Uterus (tissue), 3 donors: ENCODE measurements at regions not wholly inside any gene's neighbourhood (a gene's known extent, or its start where the extent isn't known, plus 50 kb on each side); places are given as distances from the start of the nearest gene placed in this dataset.

ENCODE experiments used
- DNase-seq, 2 donors: peaks; one replicate each; pipeline ENCODE4 v3.0.0-alpha.2; 2019 to 2020
- H3K27ac ChIP-seq, 2 donors: fragments of 200-600 bp; sonication (generic); 1 replicate in 1 of 2; 2 replicates in 1 of 2; pipeline ENCODE4 v1.5.1; 2016 to 2018
- H3K27me3 ChIP-seq, 2 donors: fragments of 200-600 bp; sonication (generic); one replicate each; pipeline ENCODE4 v1.5.1; 2018 to 2019; ENCODE audit warnings: control low read depth in 1 of 2
- H3K36me3 ChIP-seq, 2 donors: fragments of 200-600 bp; sonication (generic); one replicate each; pipeline ENCODE4 v1.5.1; 2019; ENCODE audit warnings: control low read depth in 1 of 2
- H3K4me1 ChIP-seq, 2 donors: fragments of 200-600 bp; sonication (generic); one replicate each; pipeline ENCODE4 v1.5.1; 2018 to 2019; ENCODE audit warnings: control low read depth in 1 of 2
- H3K4me3 ChIP-seq, 2 donors: fragments of 200-600 bp; sonication (generic); 1 replicate in 1 of 2; 2 replicates in 1 of 2; pipeline ENCODE4 v1.5.1; 2018 to 2019; ENCODE audit warnings: mild to moderate bottlenecking in 1 of 2
- H3K9me3 ChIP-seq, 2 donors: fragments of 200-600 bp; sonication (generic); one replicate each; pipeline ENCODE4 v1.5.1; 2019; ENCODE audit warnings: control low read depth in 1 of 2
- CTCF ChIP-seq, 4 experiments: fragments of 200-600 bp in 2 of 4; fragments of 450-650 bp in 2 of 4; sonication (generic) in 2 of 4; IDR thresholded peaks; one replicate each; pipeline ENCODE4 v1.5.1; 2016 to 2019; ENCODE audit warnings: antibody characterized with exemption in 4 of 4, mild to moderate bottlenecking in 2 of 4, moderate library complexity in 1 of 4
- POLR2A ChIP-seq, 2 donors: fragments of 450-650 bp; IDR thresholded peaks; one replicate each; pipeline ENCODE4 v1.6.1; 2016; ENCODE audit warnings: antibody characterized with exemption in 2 of 2, mild to moderate bottlenecking in 1 of 2, moderate library complexity in 1 of 2
- intact Hi-C: fragments of 100-400 bp; cut with DNase I; formaldehyde crosslinking; loops from one replicate; pipeline ENCODE4 v1.15.1; 2023; ENCODE audit warnings: low total_unique reads
- donor health status: DM: yes; HTN: yes; CAD: no.

- no peak for TF ChIP-seq POLR2A (IDR thresholded peaks at IDR 0.05)
- no peak for TF ChIP-seq CTCF (IDR thresholded peaks at IDR 0.05)
- Histone ChIP-seq H3K4me3 (no peak overlapping the region), H3K27me3 (no peaks in the 10 kb centered on the region), H3K9me3 (no peaks in the 10 kb centered on the region), H3K36me3 (no peaks in the 10 kb centered on the region), H3K27ac (no peak overlapping the region), H3K4me1 (no peaks in the 10 kb centered on the region)
- no peak for DNase-seq
- intact Hi-C loops: no loop called here
These were observed 547.5 kb downstream of the ZIC1 start for GRCh38 chr3:147956615-147957014.

- no peak overlapping the region for H3K27ac ChIP-seq
- no peak overlapping the region for H3K4me3 ChIP-seq
- TF ChIP-seq CTCF (IDR thresholded peaks at IDR 0.05): no peak
- TF ChIP-seq POLR2A (IDR thresholded peaks at IDR 0.05): no peak
- H3K9me3 ChIP-seq: no peaks in the 10 kb centered on the region
- H3K36me3 ChIP-seq: no peaks in the 10 kb centered on the region
- no peak for DNase-seq
- no peaks in the 10 kb centered on the region for H3K27me3 ChIP-seq
- no peaks in the 10 kb centered on the region for H3K4me1 ChIP-seq
- intact Hi-C loops: no loop called here
These were observed 549.6 kb downstream of the ZIC1 start for GRCh38 chr3:147958754-147959153.

GRCh38 chr3:147960786-147961185 lies 551.6 kb downstream of the ZIC1 start:
- TF ChIP-seq POLR2A (IDR thresholded peaks at IDR 0.05) (no peak), CTCF (IDR thresholded peaks at IDR 0.05) (no peak)
- no peaks in the 10 kb centered on the region for H3K27me3 ChIP-seq
- no peak overlapping the region for H3K27ac ChIP-seq
- H3K4me1 ChIP-seq: no peaks in the 10 kb centered on the region
- H3K36me3 ChIP-seq: no peaks in the 10 kb centered on the region
- no peak overlapping the region for H3K4me3 ChIP-seq
- H3K9me3 ChIP-seq: no peaks in the 10 kb centered on the region
- no peak for DNase-seq
- intact Hi-C loops: no loop called here

GRCh38 chr3:147962408-147963164 lies 553.4 kb downstream of the ZIC1 start:
- TF ChIP-seq POLR2A (IDR thresholded peaks at IDR 0.05) (no peak), CTCF (IDR thresholded peaks at IDR 0.05) (no peak)
- H3K27ac ChIP-seq: no peak overlapping the region
- intact Hi-C loops: no loop called here

GRCh38 chr3:147963711-147964110 lies 554.5 kb downstream of the ZIC1 start:
- intact Hi-C loops: no loop called here
- no peak for TF ChIP-seq CTCF (IDR thresholded peaks at IDR 0.05)
- no peak for TF ChIP-seq POLR2A (IDR thresholded peaks at IDR 0.05)
- Histone ChIP-seq H3K36me3 (no peaks in the 10 kb centered on the region), H3K4me1 (no peaks in the 10 kb centered on the region), H3K27ac (no peak overlapping the region), H3K27me3 (no peaks in the 10 kb centered on the region), H3K9me3 (no peaks in the 10 kb centered on the region), H3K4me3 (no peak overlapping the region)
- DNase-seq: no peak

More at GRCh38 chr3:147962408-147963164, 553.4 kb downstream of the ZIC1 start:
- no peak for DNase-seq
- Histone ChIP-seq H3K27me3 (no peaks in the 10 kb centered on the region), H3K36me3 (no peaks in the 10 kb centered on the region), H3K4me3 (no peak overlapping the region), H3K9me3 (no peaks in the 10 kb centered on the region), H3K4me1 (no peaks in the 10 kb centered on the region)
